SK-N-SH treated with all-trans-retinoic acid at 6 μM for 48 hours (cell line): ENCODE measurements at regions not wholly inside any gene's neighbourhood (a gene's known extent, or its start where the extent isn't known, plus 50 kb on each side); places are given as distances from the start of the nearest gene placed in this dataset.

ENCODE experiments used
- GLIS3 ChIP-seq: fragments of 250-450 bp; sonication (Bioruptor Pico); IDR thresholded peaks from 2 replicates; pipeline ENCODE4 v1.5.0; 2020; ENCODE audit warnings: mild to moderate bottlenecking, moderate library complexity
- PATZ1 ChIP-seq: fragments of 250-450 bp; sonication (Bioruptor Pico); IDR thresholded peaks from 2 replicates; pipeline ENCODE4 v1.8.0; 2020; ENCODE audit warnings: mild to moderate bottlenecking, moderate library complexity, borderline replicate concordance
- RARB ChIP-seq: fragments of 250-450 bp; sonication (Bioruptor Pico); IDR thresholded peaks from 2 replicates; pipeline ENCODE4 v1.8.0; 2021; ENCODE audit warnings: mild to moderate bottlenecking, moderate library complexity
- TCF4 ChIP-seq: fragments of 250-450 bp; sonication (Bioruptor Pico); IDR thresholded peaks from 2 replicates; pipeline ENCODE4 v1.8.0; 2021; ENCODE audit warnings: mild to moderate bottlenecking, moderate library complexity, borderline replicate concordance
- TSHZ2 ChIP-seq: fragments of 250-450 bp; sonication (Bioruptor Pico); IDR thresholded peaks from 2 replicates; pipeline ENCODE4 v1.5.0; 2020; ENCODE audit warnings: mild to moderate bottlenecking, moderate library complexity
- ZC3H10 ChIP-seq: fragments of 250-450 bp; sonication (Bioruptor Pico); IDR thresholded peaks from 2 replicates; pipeline ENCODE4 v1.5.1; 2021; ENCODE audit warnings: mild to moderate bottlenecking, moderate library complexity
- ZNF70 ChIP-seq: fragments of 450-650 bp; formaldehyde crosslinking; IDR thresholded peaks from 2 replicates; pipeline ENCODE4 v1.5.0; 2020; ENCODE audit warnings: mild to moderate bottlenecking, moderate library complexity
- ZNF8 ChIP-seq: fragments of 450-650 bp; formaldehyde crosslinking; IDR thresholded peaks from 2 replicates; pipeline ENCODE4 v1.5.0; 2020; ENCODE audit warnings: mild to moderate bottlenecking, moderate library complexity

GRCh38 chr2:67237288-67237687 lies 159.8 kb upstream of the ETAA1 start:
- TF ChIP-seq ZNF8 (CRISPR knock-in tag) = no peak
- TF ChIP-seq TCF4 (CRISPR knock-in tag) = no peak
- no peak for TF ChIP-seq ZNF70 (CRISPR knock-in tag)
- TF ChIP-seq GLIS3 = no peak
- TF ChIP-seq TSHZ2 = no peak
- no peak for TF ChIP-seq PATZ1 (CRISPR knock-in tag)
- no peak for TF ChIP-seq RARB (CRISPR knock-in tag)
- no peak for TF ChIP-seq ZC3H10 (CRISPR knock-in tag)
